ENCODE measurements at regions not wholly inside any gene's neighbourhood (a gene's known extent, or its start where the extent isn't known, plus 50 kb on each side); places are given as distances from the start of the nearest gene placed in this dataset.

DNA sequence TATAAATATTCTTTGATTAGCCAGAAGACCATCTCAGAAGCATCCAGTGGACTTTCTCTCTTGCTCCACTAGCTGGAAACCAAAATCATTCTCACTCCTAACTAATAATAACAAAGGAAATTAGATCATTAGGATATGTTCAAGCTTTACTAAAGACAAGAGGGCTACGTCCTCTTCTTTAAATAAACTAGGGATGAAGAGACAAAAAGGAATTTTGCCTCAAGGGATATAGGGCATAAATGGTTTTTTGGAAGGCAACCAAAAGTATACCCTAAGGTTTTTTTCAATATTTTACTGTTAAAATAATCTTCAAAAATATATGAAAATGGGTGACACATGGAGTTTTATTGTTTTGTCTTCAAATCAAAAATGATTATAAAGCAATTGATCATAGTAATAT, 745.8 kb downstream of the MRPL39 start:
- DNase-seq, result no peak

DNA sequence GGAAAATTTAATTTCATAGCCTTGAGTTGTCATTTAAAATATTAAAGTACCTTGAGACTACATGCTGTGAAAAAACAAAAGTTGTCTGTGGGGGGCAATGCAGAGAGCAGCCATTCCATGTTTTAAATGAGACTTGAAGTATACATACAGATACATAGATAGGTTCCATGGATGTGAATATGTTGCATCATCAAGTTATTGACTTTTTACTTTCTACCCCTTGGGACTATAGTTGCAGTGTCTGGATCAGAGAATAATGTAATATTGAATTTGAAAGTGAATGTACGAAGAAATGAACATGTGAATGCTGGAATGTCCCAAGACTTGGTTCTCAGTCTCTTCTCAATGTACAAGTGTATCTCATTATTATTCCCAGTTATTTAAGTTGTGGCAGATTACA, 751.0 kb downstream of the MRPL39 start:
- no peak for DNase-seq

DNA sequence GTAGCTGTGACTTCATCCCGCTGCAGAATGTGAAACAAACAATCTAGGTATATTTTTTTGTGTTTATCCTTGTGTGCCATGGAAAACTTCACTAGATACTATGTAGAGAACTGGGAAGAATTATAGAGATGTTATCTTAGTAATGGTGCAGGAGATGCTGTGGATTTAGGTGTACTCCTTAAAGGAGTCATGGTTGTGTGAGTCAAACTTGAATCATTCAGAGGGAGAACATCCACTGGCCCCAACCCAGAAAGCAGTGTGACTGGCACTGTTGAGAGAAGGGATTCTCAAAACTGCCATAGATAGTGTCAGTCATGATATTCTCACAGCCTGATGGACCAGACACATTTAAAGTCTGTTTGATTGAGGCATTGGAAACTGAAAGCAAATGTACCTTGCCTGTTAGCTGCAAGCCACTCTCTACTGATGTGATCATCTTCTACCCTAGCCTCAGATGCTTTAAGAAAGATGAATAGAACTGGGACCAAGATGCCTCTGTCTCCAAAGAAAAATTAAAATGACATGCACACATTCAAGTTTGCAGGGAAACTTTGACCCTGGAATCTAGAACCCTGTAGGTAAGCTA, 754.6 kb downstream of the MRPL39 start:
- DNase-seq, result no peak

DNA sequence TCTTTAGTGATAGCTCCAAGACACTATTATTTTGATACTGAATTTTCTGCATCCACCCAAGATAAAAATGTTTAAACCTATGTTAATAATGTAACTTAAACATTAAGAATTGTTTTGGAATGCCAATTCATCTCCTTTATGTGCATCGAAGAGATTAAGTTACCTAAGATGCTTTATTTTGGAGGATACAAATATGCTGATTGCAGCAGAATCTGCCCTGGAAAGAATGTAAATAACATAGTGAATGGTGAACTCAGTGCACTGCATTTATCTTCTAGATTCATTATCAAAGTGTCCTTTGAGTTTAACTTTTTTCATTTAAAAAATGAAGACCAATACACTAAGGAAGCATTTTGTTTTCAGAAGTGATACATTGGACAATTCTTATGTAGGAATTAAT, 757.2 kb downstream of the MRPL39 start:
- DNase-seq, result no peak

DNA sequence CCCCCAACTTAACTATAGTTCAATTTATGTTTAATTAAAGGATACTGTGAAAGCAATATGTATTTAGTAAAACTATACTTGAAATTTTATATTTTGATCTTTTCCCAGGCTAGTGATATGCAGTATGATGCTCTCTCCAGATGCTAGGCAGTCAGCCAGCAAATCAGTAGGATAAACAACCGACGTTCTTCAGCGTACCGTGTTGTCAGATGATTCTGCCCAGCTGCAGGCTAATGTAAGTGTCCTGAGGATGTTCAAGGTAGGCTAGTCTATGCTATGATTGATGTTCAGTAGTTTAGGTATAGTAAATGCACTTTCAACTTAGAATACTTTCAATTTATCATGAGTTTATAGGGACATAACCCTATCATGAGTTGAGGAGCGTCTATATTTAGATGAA, 762.6 kb downstream of the MRPL39 start:
- DNase-seq, result no peak

DNA sequence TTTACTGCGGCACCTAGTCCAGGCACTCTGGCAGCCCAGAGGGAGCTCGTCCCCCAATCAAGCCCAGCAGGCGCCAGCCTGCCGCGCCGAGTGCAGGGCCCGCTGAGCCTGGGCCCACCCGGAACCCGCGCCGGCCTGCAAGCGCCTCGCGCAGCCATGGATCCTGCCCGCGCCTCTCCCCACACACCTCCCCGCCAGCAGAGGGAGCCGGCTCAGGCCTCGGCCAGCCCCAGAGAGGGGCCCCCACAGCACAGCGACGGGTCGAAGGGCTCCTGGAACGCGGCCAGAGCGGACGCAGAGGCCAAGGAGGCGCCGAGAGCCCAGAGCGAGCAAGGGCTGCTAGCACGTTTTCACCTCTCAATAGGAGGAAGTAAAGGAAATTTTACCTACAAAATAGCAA, 767.0 kb downstream of the MRPL39 start:
- no peak for DNase-seq

DNA sequence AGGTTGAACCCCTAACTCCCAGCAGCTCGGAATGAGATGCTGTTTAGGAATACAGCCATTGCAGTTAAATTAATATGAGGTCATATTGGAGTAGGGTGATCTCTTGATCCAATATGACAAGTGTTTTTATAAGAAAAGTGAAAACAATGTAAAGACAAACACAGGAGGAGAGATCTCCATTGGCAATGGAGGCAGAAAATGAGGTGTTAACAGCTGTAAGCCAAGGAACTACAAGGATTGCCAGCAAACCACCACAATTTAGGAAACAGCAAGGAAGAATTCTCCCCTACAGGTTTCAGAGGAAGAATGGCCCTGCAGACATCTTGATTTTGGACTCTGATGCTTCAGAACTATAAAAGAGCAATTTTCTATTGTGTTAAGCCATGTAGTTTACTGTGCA, 774.3 kb downstream of the MRPL39 start:
- DNase-seq, result no peak

DNA sequence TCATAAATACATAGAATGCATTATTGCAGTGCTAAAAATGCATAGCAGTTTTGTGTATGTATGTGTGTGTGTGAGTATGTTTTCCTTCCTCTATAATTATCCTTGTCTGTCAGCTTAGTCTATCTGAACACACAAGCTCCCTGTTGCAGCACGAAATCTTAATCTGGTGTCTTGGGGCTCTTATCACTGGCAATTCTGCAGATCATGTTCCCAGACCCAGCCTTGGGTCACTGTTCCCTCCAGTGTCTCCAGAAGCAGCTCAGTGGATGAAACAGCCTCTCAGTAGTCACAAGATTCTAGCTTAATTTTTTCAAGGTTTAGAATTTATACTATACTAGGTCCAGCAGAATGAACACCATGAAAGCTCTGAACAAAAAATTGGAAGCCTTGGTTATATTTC, 777.9 kb downstream of the MRPL39 start:
- DNase-seq, result no peak

DNA sequence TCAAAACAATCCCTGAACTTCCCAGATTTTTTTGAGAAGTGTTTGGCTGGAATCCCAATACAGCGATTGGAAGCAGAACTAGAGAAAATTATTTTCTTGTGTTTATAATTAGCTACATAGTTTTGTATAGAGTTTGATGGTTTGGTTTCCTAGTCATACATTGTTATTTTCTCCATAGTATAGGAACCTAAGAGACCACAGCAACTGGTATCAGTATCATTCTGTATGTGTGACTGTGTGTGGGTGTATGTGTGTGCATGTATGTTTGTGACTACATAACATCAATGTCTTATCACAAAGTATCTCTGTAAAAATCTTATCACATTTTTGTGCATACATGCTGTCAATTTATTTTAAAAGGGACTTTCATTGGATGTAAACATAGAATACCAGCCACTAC, 780.5 kb downstream of the MRPL39 start:
- no peak for DNase-seq

DNA sequence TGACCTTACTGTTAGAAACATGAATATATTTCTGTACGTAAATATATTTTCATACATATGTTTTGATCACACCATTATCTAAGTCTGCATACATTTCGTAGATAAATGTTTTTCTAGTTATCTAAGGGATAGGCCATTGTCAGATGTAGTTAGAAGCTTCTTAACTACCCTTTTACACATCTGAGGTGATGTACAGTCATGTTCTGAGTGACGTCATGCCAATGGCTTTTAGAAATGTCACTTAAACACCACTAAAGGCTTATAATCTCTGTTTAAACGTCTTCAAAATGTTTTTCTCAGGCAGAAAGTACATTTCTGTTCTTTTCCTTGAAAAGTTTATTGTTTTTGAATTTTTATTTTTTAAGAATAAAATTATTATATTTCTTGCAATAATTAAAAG, 781.9 kb downstream of the MRPL39 start:
- DNase-seq, result no peak

DNA sequence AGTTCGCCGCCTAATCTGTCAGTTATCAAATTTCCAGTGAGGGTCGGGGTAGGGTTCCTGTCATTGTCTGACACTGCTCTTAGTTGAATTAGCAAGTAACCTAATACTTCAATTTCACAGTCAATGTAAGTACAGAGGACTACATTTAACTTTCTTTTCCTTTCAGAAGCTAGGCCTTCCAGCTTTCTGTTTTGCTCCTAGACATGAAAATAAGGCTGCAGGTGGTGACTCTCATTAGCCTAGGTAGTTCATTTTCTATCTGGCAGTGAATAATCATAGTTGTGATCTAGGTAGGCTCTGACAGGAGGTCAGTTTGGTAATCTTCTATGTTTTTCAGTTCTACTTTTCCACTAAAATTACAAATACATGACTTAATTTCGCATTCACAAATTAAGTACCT, 783.1 kb downstream of the MRPL39 start:
- no peak for DNase-seq

DNA sequence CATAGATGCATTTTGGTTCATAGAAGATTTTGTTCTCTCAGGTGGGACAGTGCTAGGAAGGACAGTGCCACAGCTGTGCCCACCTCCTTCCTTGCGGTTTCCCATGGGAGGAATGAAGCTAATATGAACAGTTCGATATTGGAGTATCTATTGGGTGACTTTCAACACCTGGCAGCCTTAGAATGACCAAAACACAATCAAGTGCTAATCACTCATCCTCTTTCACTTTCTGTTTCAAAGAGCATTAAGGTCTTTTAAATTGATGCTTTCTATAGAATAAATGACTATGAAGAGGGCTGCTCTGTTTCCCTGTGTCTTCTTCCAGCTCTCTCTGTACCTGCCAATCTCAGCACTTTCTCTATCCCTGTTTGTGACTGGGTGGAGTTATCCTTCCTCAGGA, 784.0 kb downstream of the MRPL39 start:
- DNase-seq, result no peak

DNA sequence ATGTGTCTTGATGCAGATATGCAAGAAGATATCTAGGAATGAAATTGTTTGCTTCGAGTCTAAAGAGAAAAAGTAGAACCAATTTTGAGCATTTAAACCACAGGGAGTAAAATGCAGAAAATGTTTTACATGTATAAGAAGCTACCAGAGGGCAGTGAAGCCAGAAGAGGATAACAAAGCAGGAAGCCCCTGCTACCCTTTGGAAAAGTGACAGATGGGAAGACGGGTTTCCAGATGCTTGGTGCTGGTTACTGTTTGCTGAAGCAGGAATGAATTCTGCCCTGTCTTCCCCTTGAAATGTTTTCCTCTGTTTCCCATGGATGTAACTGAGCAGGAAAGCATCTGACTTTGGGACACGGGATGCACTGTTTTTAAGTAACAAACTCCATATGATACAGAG, 822.2 kb downstream of the MRPL39 start:
- no peak for DNase-seq

DNA sequence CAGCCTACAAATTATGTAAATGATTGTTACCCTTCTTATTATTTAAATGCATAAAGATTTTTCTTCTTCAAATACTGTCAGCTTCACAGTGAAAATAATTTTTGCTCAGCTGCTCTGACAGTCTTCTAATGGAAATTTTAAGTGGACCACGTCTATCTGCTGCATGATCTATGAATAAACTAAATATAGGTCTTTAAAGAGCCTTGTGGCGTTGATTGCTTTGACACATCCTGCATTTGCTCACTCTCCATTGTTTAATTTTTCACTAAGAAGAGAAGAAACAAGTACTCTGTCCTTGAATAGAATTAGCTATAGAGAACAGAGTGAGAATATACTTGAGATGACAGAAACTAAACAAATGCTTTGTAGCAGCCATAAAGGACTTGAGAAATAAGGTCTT, 826.1 kb downstream of the MRPL39 start:
- no peak for DNase-seq

DNA sequence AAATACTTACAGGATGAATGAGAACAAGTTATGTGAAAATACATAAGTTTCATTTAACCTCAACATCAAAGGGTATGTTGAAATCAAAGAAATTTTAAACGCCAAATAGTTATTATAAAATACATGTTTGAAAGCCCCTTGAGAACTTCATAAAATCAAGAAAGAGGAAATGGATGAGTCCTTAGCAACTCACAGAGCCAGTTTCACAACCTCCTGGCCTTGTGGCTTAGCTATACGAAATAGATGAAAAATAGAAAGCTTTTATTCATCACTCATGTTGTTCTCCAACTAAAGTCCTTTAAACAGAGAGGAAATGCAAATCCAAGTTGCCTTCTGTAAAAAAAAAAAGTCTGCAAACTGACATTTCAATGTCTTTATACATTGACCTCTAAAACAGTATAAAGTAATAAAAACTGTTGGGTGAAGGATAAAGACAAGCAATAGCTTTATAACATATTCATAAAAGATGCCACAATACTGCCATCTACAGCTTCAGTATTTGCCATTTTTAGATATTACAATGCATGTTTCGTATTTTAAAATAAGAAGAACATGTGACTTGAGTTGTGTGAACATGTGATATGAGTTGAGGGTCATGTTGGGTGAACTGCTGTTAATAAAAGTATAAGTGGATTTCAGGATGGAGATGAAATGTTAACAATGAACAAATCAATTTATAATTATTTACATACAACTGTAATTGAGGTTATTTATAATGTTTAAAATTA, 847.8 kb downstream of the MRPL39 start:
- DNase-seq, result no peak

DNA sequence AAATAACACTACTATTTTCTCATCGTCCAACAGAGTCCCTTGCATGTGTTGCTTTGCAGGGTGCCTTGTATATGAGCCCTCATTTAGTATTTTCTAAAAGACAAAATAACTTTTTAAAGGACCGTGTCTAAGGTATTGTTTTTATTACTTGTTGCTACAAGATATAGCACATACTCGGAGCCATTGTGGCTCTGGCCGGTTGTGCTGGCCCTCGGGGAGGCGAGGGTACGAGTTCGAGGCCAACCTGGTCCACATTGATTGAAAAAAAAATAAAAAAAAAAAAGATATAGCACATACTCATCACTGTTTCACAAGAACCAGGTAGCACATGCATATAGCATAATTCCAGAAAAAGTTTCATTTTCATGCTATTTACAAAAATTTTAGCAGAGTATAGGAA, 869.2 kb downstream of the MRPL39 start:
- DNase-seq, result no peak

DNA sequence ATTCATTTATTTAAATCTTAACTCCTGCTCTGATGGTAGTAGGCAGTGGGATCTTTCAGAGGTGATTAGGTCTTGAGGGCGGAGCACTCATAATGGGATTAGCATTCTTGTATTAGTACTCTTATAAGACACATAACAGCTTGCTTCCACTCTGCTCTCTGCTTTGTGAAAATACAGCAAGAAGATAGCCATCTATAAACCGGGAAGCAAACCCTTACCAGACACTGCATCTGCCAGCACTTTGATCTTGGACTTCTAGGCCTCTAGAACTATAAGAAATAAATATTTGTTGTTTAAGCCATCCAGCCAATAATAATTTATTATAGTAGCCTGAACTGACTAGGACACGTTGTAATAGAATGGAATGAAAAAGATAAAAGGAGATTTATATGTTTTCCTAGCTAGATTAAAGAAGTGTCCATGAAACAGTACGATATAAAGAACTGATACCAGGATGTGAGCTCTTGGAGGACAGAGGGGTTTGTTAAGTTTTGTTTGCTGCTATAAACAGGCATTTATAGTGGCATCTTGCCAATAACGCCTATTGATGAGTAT, 869.9 kb downstream of the MRPL39 start:
- DNase-seq, result no peak

DNA sequence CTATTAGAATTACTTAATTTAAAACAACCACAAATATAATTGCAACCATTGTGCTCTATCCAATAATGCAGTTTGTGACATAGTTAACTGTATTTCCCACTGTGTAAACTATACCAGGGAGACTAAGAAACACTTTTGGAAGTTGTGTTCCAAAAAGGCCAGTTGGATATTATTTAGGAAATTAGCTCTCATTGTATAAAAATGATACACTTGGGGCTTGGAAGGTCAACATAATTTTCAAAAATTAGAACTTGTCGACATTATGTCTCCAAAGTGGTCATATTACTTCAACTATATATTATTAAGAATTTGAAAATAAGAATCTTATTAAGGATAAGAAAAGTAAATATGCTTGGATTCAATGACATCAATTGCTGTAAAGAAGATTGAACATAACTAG, 876.6 kb downstream of the MRPL39 start:
- DNase-seq, result no peak

DNA sequence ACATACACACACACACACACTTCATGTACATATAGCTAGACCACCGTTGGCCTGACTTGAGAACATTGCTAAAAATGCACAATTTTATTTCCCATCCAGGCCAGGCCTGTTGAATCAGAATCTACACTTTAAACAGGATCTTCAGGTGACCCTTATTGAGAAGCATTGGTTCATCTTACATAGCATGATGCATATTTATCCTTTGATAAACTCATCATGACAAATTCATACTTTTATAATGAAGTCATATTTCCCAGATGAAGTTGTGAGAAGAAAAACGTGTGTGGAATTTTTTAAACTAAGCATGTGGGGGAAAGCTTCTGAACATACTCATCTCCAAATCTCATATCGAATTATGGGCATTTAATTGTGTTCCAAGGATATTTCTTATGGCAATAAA, 877.7 kb downstream of the MRPL39 start:
- DNase-seq, result no peak

DNA sequence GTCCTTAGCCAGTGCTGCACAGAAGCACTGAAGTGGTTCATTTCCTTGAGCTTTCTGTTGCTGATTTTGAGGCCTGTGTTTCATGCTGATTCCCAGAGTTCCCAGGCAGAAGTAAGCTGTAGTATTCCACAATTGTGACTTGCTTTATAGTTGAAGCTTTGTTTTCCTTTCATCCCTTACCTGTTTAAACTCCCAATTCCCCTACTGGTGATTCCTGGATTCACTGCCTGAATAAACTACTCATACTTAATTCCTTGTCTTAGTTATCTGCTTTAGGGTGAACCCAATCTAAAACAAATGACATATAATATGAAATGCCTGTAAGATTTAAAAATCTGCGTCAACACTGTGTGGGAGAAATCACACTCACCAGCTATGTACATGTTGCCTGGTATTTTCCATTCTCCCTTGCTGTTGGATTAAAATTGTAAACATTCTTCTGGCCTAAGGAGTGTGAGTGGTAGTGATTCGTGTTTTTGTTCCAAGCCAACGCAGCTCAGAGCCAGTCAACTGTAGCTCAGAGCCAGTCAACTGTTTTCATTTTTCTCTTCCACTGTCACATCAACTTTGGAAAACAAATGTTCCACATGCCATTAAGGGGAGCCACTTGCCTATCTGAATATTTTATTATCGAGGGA, 879.4 kb downstream of the MRPL39 start:
- DNase-seq, result no peak

DNA sequence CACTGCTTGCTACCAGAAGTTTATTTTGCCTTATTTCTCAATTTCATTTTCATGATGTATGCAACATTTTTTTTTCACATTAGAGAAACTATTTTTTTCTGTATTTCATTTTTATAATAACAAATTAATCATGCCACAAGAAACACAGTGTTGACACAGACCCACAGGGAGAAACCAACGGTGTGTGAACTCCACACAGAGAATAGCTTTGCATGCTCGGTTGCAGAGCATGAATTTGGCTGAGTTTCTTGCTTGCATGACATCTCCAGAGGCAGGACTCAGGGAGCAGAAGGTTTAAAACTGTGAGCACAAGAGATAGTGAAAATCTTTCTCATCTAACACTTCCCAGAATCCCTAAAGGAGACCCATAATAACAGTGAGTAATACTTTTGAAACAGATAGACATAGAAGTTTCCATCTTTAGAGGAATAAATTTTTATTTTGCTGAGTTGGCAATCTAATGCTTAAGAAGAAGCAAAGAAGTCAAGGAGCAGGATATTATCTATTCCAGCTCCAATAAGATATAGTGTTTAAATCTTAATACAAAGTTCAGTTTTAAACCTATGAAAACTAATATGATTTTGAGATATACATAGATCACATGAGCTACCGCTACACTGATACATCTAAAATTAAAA, 890.9 kb downstream of the MRPL39 start:
- no peak for DNase-seq

DNA sequence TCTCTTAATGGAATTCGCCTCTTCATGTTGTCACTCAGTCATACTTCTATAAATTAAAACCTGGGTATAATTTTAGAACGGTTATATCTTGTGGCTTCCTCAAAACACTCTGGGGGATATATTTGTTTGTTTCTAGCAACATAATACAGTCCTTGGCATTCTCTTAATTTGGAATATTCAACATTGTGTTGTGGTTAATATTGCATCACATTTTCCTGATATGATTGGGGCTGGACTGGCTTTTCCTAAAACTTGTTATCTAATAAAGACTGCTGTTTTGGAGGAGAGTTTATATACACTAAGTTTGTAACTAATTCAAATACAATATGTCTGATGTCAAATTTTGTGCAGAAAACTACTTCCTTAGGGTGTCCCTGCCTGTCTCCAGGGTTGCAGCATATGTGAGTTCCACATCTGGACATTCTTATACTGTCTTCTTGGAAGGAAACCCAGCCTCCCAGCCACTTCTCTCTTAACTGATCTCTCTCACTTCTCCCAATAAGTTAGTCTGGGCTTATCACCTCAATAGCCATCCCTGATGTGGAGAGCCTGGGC, 892.6 kb downstream of the MRPL39 start:
- no peak for DNase-seq

DNA sequence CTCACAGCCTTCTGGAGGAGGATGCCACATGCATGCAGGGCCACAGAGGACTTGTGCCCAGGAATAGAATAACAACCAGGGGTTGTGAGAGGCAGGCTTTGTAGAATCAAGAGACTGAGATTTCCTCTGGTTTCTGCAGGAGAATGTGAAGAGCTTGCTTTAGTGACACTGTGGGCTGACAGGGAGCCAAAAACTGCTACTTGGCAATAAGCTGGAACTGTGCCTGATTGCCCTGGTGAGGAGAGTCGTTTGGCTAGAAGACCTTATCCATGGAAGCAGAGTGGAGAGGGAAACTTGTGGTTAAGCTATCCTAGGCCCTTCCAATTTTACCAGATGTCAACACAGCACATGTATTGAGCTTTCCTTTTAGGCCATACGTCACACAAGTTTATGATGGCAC, 902.1 kb downstream of the MRPL39 start:
- peak; percentile 96 for DNase-seq

DNA sequence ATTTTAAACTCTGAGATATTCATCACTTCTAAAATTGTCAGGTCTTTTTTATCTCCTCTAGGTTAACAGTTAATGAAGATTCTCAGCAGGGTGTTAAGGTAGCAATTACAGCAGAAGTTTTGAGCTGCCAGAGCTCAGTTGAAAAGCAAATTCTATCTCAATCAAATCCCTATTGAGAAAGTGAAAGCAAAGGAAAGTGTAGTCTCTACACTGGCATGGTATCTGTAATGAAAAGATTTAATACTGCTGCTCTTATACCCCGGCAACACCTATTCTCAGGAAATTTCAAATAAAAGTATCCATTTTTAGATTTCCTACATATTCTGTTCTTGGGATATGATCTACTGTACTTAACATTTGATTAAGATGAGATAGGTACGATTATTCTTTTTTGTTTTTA, 913.5 kb downstream of the MRPL39 start:
- peak; percentile 19 for DNase-seq

All from NCI-H2029 treated with DMSO at 0.1 percent for 48 hours (cell line).